ENCODE measurements at regions not wholly inside any gene's neighbourhood (a gene's known extent, or its start where the extent isn't known, plus 50 kb on each side); places are given as distances from the start of the nearest gene placed in this dataset.

- Histone ChIP-seq H2AFZ (replicated peaks; ENCODE audit: low read length, poor library complexity) (no peak overlapping the region), H3K36me3 (ENCODE audit: control insufficient read depth, insufficient read depth, low read length) (no peaks in the 10 kb centered on the region), H3K9me3 (ENCODE audit: control insufficient read depth, insufficient read depth, low read length) (peaks cover 41% of the 10 kb centered on the region), H2BK5ac (ENCODE audit: low read depth, low read length, poor library complexity, severe bottlenecking) (no peak overlapping the region), H3K14ac (replicated peaks; ENCODE audit: low read depth, low read length) (no peak overlapping the region), H3K4me2 (ENCODE audit: low read depth, low read length) (no peak overlapping the region), H3K9me1 (ENCODE audit: insufficient read depth, low read length) (no peaks in the 10 kb centered on the region), H3K9ac (ENCODE audit: low read depth, low read length) (no peak overlapping the region), H2BK20ac (ENCODE audit: low read depth, low read length) (no peak overlapping the region), H3K4me3 (ENCODE audit: insufficient read depth, low read depth, low read length) (no peak overlapping the region), H2BK15ac (ENCODE audit: low read depth, low read length) (no peak overlapping the region), H3K79me1 (ENCODE audit: low read depth in 1 of 2, low read length in 2 of 2) (no peaks in the 10 kb centered on the region), H2AK5ac (ENCODE audit: low read depth, low read length) (no peak overlapping the region), H2BK120ac (ENCODE audit: low read depth, low read length) (no peak overlapping the region), H3K4ac (ENCODE audit: low read depth, low read length) (no peak overlapping the region), H3K23ac (ENCODE audit: low read depth, low read length) (no peak overlapping the region), H3K56ac (ENCODE audit: extremely low read depth, insufficient read depth, low read length) (no peak overlapping the region), H3K27ac (ENCODE audit: insufficient read depth, low read length) (no peak overlapping the region), H4K20me1 (ENCODE audit: insufficient read depth, low read length) (no peaks in the 10 kb centered on the region), H4K91ac (ENCODE audit: insufficient read depth, low read depth, low read length) (no peak overlapping the region), H4K8ac (ENCODE audit: low read depth in 2 of 2, low read length in 2 of 2) (no peak overlapping the region), H4K5ac (ENCODE audit: low read depth, low read length) (no peak overlapping the region), H3K4me1 (ENCODE audit: control insufficient read depth, insufficient read depth, low read length) (no peaks in the 10 kb centered on the region), H3K18ac (ENCODE audit: low read depth, low read length) (no peak overlapping the region), H3K27me3 (ENCODE audit: control insufficient read depth, insufficient read depth, low read length) (no peaks in the 10 kb centered on the region), H2AK9ac (replicated peaks; ENCODE audit: low read depth, low read length, poor library complexity) (no peak overlapping the region)
- in situ Hi-C loops (cut with MboI; ENCODE audit: low sequenced_read_pairs), result no loop called here
- DNase-seq, result no peak
- ChIA-PET CTCF (no interaction called here), POLR2A (ENCODE audit: unreplicated experiment) (no interaction called here)
- ATAC-seq (ENCODE audit: low read depth), result no peak
- WGBS, 2 experiments (ENCODE audit: extremely low coverage in 2 of 2, insufficient read length in 1 of 2), result no CpG with 5 or more reads among the region's 5 CpGs
- no peak for TF ChIP-seq RCOR1 (IDR thresholded peaks at IDR 0.05; ENCODE audit: insufficient replicate concordance, low read length)
- TF ChIP-seq SMC3 (IDR thresholded peaks at IDR 0.05; ENCODE audit: low read depth, low read length), result no peak
- TF ChIP-seq MAFK (IDR thresholded peaks at IDR 0.05; ENCODE audit: low read depth, low read length), result no peak
- no peak for TF ChIP-seq BHLHE40 (IDR thresholded peaks at IDR 0.05; ENCODE audit: low read depth, low read length)
- TF ChIP-seq FOS (IDR thresholded peaks at IDR 0.05; ENCODE audit: low read depth, low read length), result no peak
- no peak for TF ChIP-seq NFE2L2 (IDR thresholded peaks at IDR 0.05; ENCODE audit: low read depth, low read length)
- no peak for TF ChIP-seq CTCF (conservative IDR thresholded peaks at IDR 0.05; ENCODE audit: low read depth, low read length)
- dilution Hi-C loops (cut with HindIII; ENCODE audit: low sequenced_read_pairs, unreplicated experiment), result no loop called here
- BruUV-seq (replicated peaks), result no TSS peak
- intact Hi-C loops (cut with micrococcal nuclease), result no loop called here
Measured at GRCh38 chr10:130255777-130256176, 119.6 kb downstream of the GLRX3 start.
